GM21447 (cell line): ENCODE measurements at regions not wholly inside any gene's neighbourhood (a gene's known extent, or its start where the extent isn't known, plus 50 kb on each side); places are given as distances from the start of the nearest gene placed in this dataset.

Source experiments
- ATAC-seq: cut with Tn5 transposase; IDR thresholded peaks from one replicate; pipeline ENCODE4 v1.9.1; 2021; ENCODE audit not compliant: unreplicated experiment

DNA sequence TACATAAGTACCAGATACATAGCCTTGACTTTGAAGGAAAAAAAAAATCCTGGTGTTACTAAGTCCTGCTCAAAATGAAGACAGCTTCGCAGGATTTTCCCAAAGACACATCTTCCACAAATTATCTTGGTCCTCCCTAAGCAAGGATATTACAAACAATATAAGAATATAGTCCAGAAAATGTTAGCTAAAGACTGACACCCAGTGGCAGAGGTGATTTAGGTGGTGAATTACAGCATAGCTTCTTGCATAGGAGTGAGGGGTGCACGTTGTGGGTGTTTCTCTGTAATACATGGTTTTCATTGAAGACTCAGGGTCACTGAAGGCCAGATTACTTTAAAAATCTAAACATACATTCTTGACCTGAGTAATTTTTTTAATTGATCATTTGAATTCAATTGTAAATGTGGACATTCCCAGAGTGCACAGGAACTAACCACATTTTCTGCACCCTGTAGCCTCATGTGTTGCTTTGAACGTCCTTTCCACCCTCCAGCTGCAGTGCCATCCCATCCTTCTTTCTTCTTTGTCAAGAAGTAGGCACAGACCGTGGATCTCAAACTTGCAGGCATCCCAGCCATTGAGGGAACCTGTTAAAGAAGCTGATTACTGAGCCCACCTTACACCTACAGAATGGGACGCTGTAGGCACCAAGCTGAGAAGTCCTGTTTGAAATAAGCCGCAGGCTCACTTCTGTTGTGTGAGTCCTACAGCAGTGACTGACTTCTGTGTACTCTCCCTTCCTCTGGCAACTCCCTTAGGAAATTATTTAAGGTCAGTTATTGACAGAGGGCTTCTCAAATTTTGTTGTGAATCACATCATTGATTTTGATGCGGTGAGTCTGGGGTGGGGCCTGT, 102.6 kb downstream of the PERP start:
- ATAC-seq, result no peak

DNA sequence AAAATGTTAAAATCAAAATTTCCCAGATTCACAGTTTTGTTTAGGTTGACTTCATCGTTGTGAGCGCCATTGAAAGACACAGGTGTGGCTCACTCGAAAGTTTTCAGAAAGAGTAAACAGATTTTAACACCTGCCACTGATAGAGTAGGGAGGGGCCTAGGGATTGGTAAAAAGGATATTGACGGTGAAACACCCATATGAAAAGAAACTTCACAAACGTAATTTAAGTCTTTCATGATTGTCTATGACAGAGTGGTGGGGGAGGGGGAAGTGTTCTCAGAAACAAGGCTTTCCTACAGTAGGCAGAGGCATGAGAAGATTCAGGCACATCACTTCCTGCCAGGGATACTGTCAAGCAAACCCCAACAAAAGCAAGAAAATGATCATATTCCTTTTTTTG, 101.4 kb downstream of the PERP start:
- ATAC-seq, result no peak

- ATAC-seq, result no peak
Measured at GRCh38 chr6:138007014-138007472, 100.2 kb downstream of the PERP start.

- ATAC-seq, result no peak
Measured at GRCh38 chr6:138008791-138009190, 98.4 kb downstream of the PERP start.

DNA sequence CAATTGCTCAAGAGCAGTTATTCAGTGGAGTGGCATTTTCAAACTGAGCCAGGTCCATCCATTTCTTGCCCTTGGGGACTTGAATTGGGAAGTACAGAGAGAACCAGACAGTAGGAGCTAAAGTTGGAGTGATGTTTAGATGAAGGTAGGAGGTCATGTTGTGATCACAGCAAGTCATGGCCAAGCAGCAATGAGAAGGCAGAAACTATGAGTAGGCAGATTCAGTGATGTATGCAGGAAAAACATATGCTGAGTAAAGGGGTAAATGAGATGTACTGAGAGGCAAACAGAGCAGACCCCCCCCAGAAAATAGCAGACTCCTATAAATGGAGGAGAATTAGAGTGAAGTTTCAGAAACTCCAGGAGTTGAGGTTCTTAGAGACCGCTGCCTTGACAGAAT, 95.8 kb downstream of the PERP start:
- no peak for ATAC-seq

DNA sequence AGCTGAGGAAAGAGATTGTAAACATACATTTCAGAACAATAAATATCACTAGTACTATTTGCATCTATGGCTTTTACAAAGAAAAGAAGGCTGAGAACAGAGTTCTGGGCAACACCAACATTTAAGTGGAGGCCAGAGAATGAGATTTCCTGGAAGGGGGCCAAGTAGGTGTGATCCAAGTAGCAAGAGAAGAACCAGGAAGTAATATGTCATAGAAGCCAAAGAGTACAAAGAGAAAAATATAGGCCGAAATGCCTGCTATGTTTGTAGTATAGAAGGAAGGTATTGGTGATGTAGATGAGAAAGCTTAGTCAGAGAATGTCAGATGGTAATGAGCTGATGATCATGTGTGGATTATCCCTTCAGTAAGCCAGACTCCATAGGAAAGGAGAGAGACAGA, 94.5 kb downstream of the PERP start:
- no peak for ATAC-seq

DNA sequence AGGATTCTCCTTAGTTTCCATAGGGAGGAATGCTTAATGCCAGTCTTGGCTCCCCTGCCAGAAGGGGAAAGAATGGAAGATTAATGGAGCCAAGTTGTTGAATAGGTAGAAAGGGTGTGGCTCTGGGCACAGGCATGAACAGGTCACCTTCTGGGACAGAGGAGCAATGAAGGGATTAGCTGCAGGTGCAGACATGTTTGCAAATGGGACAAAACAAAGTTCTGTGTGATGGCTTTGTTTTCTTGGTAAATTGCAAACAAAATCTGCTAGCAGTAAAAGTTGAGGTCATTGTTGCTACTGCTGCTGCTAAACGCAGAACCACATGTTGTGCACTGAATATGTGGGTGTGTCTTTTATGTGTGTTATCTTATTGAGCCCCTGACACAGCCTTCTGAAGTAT, 93.3 kb downstream of the PERP start:
- ATAC-seq, result no peak

- ATAC-seq, result no peak
Measured at GRCh38 chr6:138017166-138017757, 90.0 kb downstream of the PERP start.

GRCh38 chr6:138018297-138018696, 88.9 kb downstream of the PERP start:
- no peak for ATAC-seq

DNA sequence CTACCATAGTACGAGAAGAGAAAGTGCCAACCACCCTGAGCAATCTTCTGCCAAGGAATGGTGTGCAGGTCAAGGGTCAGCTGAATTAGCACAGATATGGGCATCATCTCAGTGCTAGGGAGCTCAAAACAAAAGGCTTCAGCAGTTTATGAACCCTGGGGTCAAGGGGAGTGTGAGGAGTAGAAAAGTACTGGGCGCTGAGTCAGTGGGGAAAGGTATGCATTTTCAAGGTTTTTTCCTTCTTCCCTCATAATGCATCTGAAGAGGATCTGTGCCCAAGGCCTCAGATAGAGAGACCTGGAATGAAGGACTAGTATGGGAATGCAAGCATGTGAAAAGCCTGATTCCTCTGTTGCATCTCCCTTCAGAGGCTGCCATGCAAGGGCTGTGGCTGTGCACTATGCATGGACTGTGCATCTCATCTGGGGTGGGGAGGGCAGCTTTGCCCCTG, 81.7 kb downstream of the PERP start:
- ATAC-seq, result no peak

- ATAC-seq, result no peak
Measured at GRCh38 chr6:138026342-138026741, 80.9 kb downstream of the PERP start.

DNA sequence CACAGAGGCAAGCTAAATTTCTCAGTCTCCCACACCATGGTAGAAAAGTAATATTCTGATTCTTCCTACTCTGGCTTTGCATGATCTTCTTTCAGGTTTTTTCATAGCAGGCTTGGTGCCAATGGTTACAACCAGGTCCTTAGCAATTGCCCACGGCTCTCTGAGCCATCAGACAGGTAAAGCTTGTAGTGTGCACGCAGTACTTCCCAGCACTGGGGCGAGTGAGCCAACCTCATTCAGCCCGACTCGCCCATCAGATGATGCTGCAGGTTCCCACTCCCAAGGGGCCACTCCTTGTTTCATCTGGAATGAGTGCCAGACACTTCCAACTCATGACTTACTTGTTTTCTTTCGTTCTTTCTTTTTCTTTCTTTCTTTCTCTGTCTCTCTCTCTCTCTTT, 78.3 kb downstream of the PERP start:
- no peak for ATAC-seq

GRCh38 chr6:138030872-138031271, 76.3 kb downstream of the PERP start:
- ATAC-seq, result no peak

GRCh38 chr6:138031417-138031816, 75.8 kb downstream of the PERP start:
- no peak for ATAC-seq

- no peak for ATAC-seq
Measured at GRCh38 chr6:138031850-138032249, 75.4 kb downstream of the PERP start.

DNA sequence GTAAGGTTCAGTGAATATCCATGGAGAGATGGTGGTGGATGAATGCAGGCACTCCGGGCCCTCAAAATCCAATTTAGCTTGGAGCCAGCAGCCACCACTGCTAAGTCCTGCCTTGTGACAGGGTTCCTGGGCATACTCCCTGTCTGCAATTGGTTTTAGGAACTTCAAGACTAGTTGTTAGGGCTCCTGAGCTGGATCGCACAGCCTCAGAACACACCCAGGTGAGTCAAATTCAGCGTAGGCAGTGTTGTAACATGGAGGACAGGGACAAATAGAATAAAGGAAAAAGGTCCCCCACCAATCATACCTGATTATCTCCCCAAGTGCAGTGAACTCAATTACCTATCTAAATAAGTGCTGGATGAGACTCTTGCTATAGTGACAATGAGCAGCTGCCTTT, 74.6 kb downstream of the PERP start:
- no peak for ATAC-seq

GRCh38 chr6:138034229-138034628, 73.0 kb downstream of the PERP start:
- ATAC-seq, result no peak

DNA sequence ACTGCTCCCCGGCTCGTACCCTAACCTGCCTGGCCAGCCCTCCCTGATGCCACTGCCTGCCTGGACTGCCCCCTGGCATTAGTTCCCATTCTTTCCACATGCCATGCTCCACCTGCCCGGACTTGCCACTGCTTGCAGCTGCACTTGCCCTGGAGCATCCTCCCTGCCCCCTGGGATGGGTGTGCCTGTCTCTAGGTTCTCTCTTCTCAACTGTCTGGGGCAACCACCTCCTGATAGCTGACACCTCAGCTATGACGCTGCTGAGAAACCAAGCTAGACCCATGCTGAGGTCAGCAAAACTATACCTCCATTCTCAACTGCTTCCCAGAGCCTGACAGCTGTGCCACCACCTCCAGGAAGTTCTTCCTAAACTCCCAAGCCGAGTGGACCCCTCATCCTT, 72.1 kb downstream of the PERP start:
- no peak for ATAC-seq

- ATAC-seq, result no peak
Measured at GRCh38 chr6:138036111-138036510, 71.1 kb downstream of the PERP start.

DNA sequence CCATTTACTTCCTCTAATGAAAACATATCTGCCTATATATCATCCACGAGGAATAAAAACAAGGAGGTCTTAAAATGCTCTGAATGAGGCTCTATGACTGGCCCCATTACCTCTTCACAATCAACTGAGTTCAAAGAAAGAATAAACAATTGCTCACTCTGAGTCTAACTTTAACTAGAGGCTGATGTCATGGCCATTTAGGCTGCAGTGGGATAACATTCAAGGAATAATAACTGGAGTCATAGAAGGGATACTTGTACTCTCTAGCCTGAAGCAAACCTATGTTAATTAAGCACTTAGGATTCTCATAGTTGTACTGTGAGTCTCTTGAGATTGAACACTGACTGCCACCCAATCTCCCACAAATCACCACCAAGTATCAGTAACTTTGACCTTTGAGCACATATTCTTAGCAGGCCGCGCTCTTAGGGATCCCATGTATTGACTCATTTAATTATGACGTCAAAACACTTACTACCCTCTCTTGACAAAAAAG, 70.2 kb downstream of the PERP start:
- ATAC-seq, result no peak

- ATAC-seq, result no peak
Measured at GRCh38 chr6:138038142-138038870, 68.9 kb downstream of the PERP start.
